Stimulated activated memory B cell treated with anti-CD40 and anti-IgM and Interleukin-4, amounts not matched to agents 10 μg/mL and 1 μg/mL and 100 μg/mL, for 72 hours (primary cell): ENCODE measurements at regions not wholly inside any gene's neighbourhood (a gene's known extent, or its start where the extent isn't known, plus 50 kb on each side); places are given as distances from the start of the nearest gene placed in this dataset.
"Not testable (repeated sequence)": the region's sequence is repeated elsewhere in the genome, so short reads cannot be mapped to it uniquely, and the experiment has no call there.

Experiments used
- ATAC-seq: fragments of 150-1000 bp; cut with Tn5 transposase; 2 replicates; pipeline ENCODE4 v1.10.0; 2021
- H3K27ac Mint-ChIP-seq: one replicate; pipeline ENCODE4 v1.8.0; 2022; ENCODE audit warnings: mild to moderate bottlenecking, mixed read lengths
- H3K27me3 Mint-ChIP-seq: one replicate; pipeline ENCODE4 v1.8.0; 2022; ENCODE audit warnings: mixed read lengths
- H3K36me3 Mint-ChIP-seq: one replicate; pipeline ENCODE4 v1.8.0; 2022; ENCODE audit warnings: mixed read lengths
- H3K4me1 Mint-ChIP-seq: one replicate; pipeline ENCODE4 v1.8.0; 2022; ENCODE audit warnings: mixed read lengths
- H3K4me3 Mint-ChIP-seq: one replicate; pipeline ENCODE4 v1.8.0; 2022; ENCODE audit warnings: mild to moderate bottlenecking, moderate library complexity, mixed read lengths
- H3K9me3 Mint-ChIP-seq: one replicate; pipeline ENCODE4 v1.8.0; 2022; ENCODE audit warnings: mixed read lengths

- H3K4me1 Mint-ChIP-seq, result peaks cover 8% of the 10 kb centered on the region
- H3K36me3 Mint-ChIP-seq, result peaks cover 23% of the 10 kb centered on the region
- no peak for ATAC-seq
- H3K27me3 Mint-ChIP-seq, result no peaks in the 10 kb centered on the region
- H3K9me3 Mint-ChIP-seq, result peaks cover 16% of the 10 kb centered on the region
- H3K27ac Mint-ChIP-seq, result no peak overlapping the region
- H3K4me3 Mint-ChIP-seq, result no peak overlapping the region
Observed at GRCh38 chr1:121586369-121587229, 401.8 kb downstream of the SRGAP2C start.

- Mint-ChIP-seq H3K27me3 (no peaks in the 10 kb centered on the region), H3K36me3 (peaks cover 18% of the 10 kb centered on the region), H3K4me3 (no peak overlapping the region), H3K9me3 (peaks cover 10% of the 10 kb centered on the region), H3K27ac (no peak overlapping the region), H3K4me1 (peaks cover 8% of the 10 kb centered on the region)
- ATAC-seq, result no peak
Observed at GRCh38 chr1:121587230-121587569, 402.4 kb downstream of the SRGAP2C start.

- no peak for ATAC-seq
- H3K27ac Mint-ChIP-seq, result no peak overlapping the region
- H3K9me3 Mint-ChIP-seq, result peaks cover 5% of the 10 kb centered on the region
- H3K4me1 Mint-ChIP-seq, result peaks cover 6% of the 10 kb centered on the region
- H3K36me3 Mint-ChIP-seq, result peaks cover 12% of the 10 kb centered on the region
- H3K27me3 Mint-ChIP-seq, result no peaks in the 10 kb centered on the region
- H3K4me3 Mint-ChIP-seq, result no peak overlapping the region
Observed at GRCh38 chr1:121587777-121588176, 403.0 kb downstream of the SRGAP2C start.

GRCh38 chr1:121594096-121594495 is 409.3 kb downstream of the SRGAP2C start:
- Mint-ChIP-seq H3K27me3 (no peaks in the 10 kb centered on the region), H3K4me3 (no peak overlapping the region), H3K4me1 (no peaks in the 10 kb centered on the region), H3K36me3 (no peaks in the 10 kb centered on the region), H3K9me3 (no peaks in the 10 kb centered on the region), H3K27ac (no peak overlapping the region)
- ATAC-seq, result no peak

- no peak for ATAC-seq
- H3K4me1 Mint-ChIP-seq, result no peaks in the 10 kb centered on the region
- peaks cover 6% of the 10 kb centered on the region for H3K36me3 Mint-ChIP-seq
- H3K27ac Mint-ChIP-seq, result no peak overlapping the region
- no peaks in the 10 kb centered on the region for H3K27me3 Mint-ChIP-seq
- no peak overlapping the region for H3K4me3 Mint-ChIP-seq
- no peaks in the 10 kb centered on the region for H3K9me3 Mint-ChIP-seq
Observed at GRCh38 chr1:121595089-121595488, 410.3 kb downstream of the SRGAP2C start.

GRCh38 chr1:121604843-121605444 is 420.2 kb downstream of the SRGAP2C start:
- H3K4me3 Mint-ChIP-seq, H3K4me1 Mint-ChIP-seq, ATAC-seq, H3K27me3 Mint-ChIP-seq, H3K9me3 Mint-ChIP-seq, H3K27ac Mint-ChIP-seq: not testable (repeated sequence)
- H3K36me3 Mint-ChIP-seq, result peaks cover 28% of the 10 kb centered on the region

- not testable (repeated sequence) for ATAC-seq, H3K27ac Mint-ChIP-seq, H3K9me3 Mint-ChIP-seq, H3K27me3 Mint-ChIP-seq, H3K4me3 Mint-ChIP-seq, H3K4me1 Mint-ChIP-seq, H3K36me3 Mint-ChIP-seq
Observed at GRCh38 chr1:121607499-121607898, 422.7 kb downstream of the SRGAP2C start.
